ENCODE measurements at regions not wholly inside any gene's neighbourhood (a gene's known extent, or its start where the extent isn't known, plus 50 kb on each side); places are given as distances from the start of the nearest gene placed in this dataset.
"Not testable (repeated sequence)": the region's sequence is repeated elsewhere in the genome, so short reads cannot be mapped to it uniquely, and the experiment has no call there.

- no peaks in the 10 kb centered on the region for H3K4me1 ChIP-seq (ENCODE audit: insufficient read depth)
- no peaks in the 10 kb centered on the region for H3K9me2 ChIP-seq (ENCODE audit: insufficient read depth)
- TF ChIP-seq EZH2phosphoT487 (IDR thresholded peaks at IDR 0.05; ENCODE audit: insufficient read depth, low read depth) (no peak), EZH2 (IDR thresholded peaks at IDR 0.05; ENCODE audit: insufficient read depth, poor library complexity, severe bottlenecking) (no peak)
- H3F3A ChIP-seq (ENCODE audit: insufficient read depth): no peaks in the 10 kb centered on the region
- H3K36me3 ChIP-seq (ENCODE audit: low read depth): no peaks in the 10 kb centered on the region
- in situ Hi-C loops (cut with MboI): no loop called here
- no peak overlapping the region for H3K27ac ChIP-seq
- WGBS, 2 experiments (ENCODE audit: low coverage in 1 of 2, low lambda C conversion rate in 2 of 2, missing lambda C conversion rate in 2 of 2): 43 to 44% methylated on average over 7 of the region's 7 CpGs
- H3K79me2 ChIP-seq (ENCODE audit: insufficient read depth): no peaks in the 10 kb centered on the region
- no peak overlapping the region for H3K9ac ChIP-seq
- H4K20me1 ChIP-seq (ENCODE audit: insufficient read depth): no peaks in the 10 kb centered on the region
- H3K9me3 ChIP-seq (ENCODE audit: low read depth): no peaks in the 10 kb centered on the region
- no peak overlapping the region for H3K4me2 ChIP-seq (ENCODE audit: unreplicated experiment)
- no peak overlapping the region for H3K4me3 ChIP-seq
- DNase-seq: no peak
- H2AFZ ChIP-seq: no peak overlapping the region
- H3K27me3 ChIP-seq (replicated peaks; ENCODE audit: insufficient read depth): no peaks in the 10 kb centered on the region
Observed at GRCh38 chr2:4976407-4976806, 715.8 kb upstream of the SOX11 start.

GRCh38 chr2:4979111-4979510 is 713.1 kb upstream of the SOX11 start:
- no peak for DNase-seq
- Histone ChIP-seq H3K9ac (no peak overlapping the region), H3K9me2 (ENCODE audit: insufficient read depth) (no peaks in the 10 kb centered on the region), H3F3A (ENCODE audit: insufficient read depth) (no peaks in the 10 kb centered on the region), H3K79me2 (ENCODE audit: insufficient read depth) (no peaks in the 10 kb centered on the region), H3K9me3 (ENCODE audit: low read depth) (no peaks in the 10 kb centered on the region), H3K27me3 (replicated peaks; ENCODE audit: insufficient read depth) (no peaks in the 10 kb centered on the region), H2AFZ (no peak overlapping the region), H4K20me1 (ENCODE audit: insufficient read depth) (no peaks in the 10 kb centered on the region), H3K4me2 (ENCODE audit: unreplicated experiment) (no peak overlapping the region), H3K27ac (no peak overlapping the region), H3K4me3 (no peak overlapping the region), H3K36me3 (ENCODE audit: low read depth) (no peaks in the 10 kb centered on the region), H3K4me1 (ENCODE audit: insufficient read depth) (no peaks in the 10 kb centered on the region)
- in situ Hi-C loops (cut with MboI): no loop called here
- no peak for TF ChIP-seq EZH2 (IDR thresholded peaks at IDR 0.05; ENCODE audit: insufficient read depth, poor library complexity, severe bottlenecking)
- TF ChIP-seq EZH2phosphoT487 (IDR thresholded peaks at IDR 0.05; ENCODE audit: insufficient read depth, low read depth): no peak
- 17% methylated on average over 11 of the region's 11 CpGs for WGBS, 2 experiments (ENCODE audit: low coverage in 1 of 2, low lambda C conversion rate in 2 of 2, missing lambda C conversion rate in 2 of 2)

DNA sequence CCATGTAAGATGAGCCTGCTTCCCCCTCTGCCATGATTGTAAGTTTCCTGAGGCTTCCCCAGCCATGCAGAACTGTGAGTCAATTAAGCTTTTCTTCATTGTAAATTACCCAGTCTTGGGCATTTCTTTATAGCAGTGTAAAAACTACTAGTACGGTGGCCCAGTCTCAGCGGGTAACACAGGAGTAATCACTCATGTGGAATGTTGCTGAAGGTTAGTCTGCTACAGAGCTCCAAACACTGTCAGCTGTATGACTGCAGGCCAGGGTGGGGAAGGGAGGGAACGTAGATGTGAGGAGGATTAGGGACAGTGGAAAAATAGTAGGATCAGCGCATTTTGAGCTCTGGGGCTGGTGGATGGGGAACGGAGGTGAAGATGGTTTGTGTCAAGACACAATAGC is 711.2 kb upstream of the SOX11 start:
- Histone ChIP-seq H3K9me3 (ENCODE audit: low read depth) (no peaks in the 10 kb centered on the region), H3K36me3 (ENCODE audit: low read depth) (no peaks in the 10 kb centered on the region), H3K4me3 (no peak overlapping the region), H2AFZ (no peak overlapping the region), H3K79me2 (ENCODE audit: insufficient read depth) (no peaks in the 10 kb centered on the region), H3F3A (ENCODE audit: insufficient read depth) (no peaks in the 10 kb centered on the region), H3K9me2 (ENCODE audit: insufficient read depth) (no peaks in the 10 kb centered on the region), H3K27me3 (replicated peaks; ENCODE audit: insufficient read depth) (no peaks in the 10 kb centered on the region), H3K27ac (no peak overlapping the region), H4K20me1 (ENCODE audit: insufficient read depth) (no peaks in the 10 kb centered on the region), H3K4me2 (ENCODE audit: unreplicated experiment) (no peak overlapping the region), H3K4me1 (ENCODE audit: insufficient read depth) (no peaks in the 10 kb centered on the region), H3K9ac (no peak overlapping the region)
- in situ Hi-C loops (cut with MboI): no loop called here
- DNase-seq: no peak
- 36 to 46% methylated on average over 5 of the region's 5 CpGs for WGBS, 2 experiments (ENCODE audit: low coverage in 1 of 2, low lambda C conversion rate in 2 of 2, missing lambda C conversion rate in 2 of 2)
- TF ChIP-seq EZH2phosphoT487 (IDR thresholded peaks at IDR 0.05; ENCODE audit: insufficient read depth, low read depth) (no peak), EZH2 (IDR thresholded peaks at IDR 0.05; ENCODE audit: insufficient read depth, poor library complexity, severe bottlenecking) (no peak)

- H3K4me3 ChIP-seq: no peak overlapping the region
- TF ChIP-seq EZH2phosphoT487 (IDR thresholded peaks at IDR 0.05; ENCODE audit: insufficient read depth, low read depth) (no peak), EZH2 (IDR thresholded peaks at IDR 0.05; ENCODE audit: insufficient read depth, poor library complexity, severe bottlenecking) (no peak)
- H4K20me1 ChIP-seq (ENCODE audit: insufficient read depth): no peaks in the 10 kb centered on the region
- no peaks in the 10 kb centered on the region for H3K9me2 ChIP-seq (ENCODE audit: insufficient read depth)
- no peak for DNase-seq
- no peaks in the 10 kb centered on the region for H3K27me3 ChIP-seq (replicated peaks; ENCODE audit: insufficient read depth)
- no peak overlapping the region for H3K27ac ChIP-seq
- H3K4me2 ChIP-seq (ENCODE audit: unreplicated experiment): no peak overlapping the region
- H3K9ac ChIP-seq: no peak overlapping the region
- H3K36me3 ChIP-seq (ENCODE audit: low read depth): no peaks in the 10 kb centered on the region
- H3K4me1 ChIP-seq (ENCODE audit: insufficient read depth): no peaks in the 10 kb centered on the region
- H3K9me3 ChIP-seq (ENCODE audit: low read depth): no peaks in the 10 kb centered on the region
- no peaks in the 10 kb centered on the region for H3K79me2 ChIP-seq (ENCODE audit: insufficient read depth)
- in situ Hi-C loops (cut with MboI): no loop called here
- no peaks in the 10 kb centered on the region for H3F3A ChIP-seq (ENCODE audit: insufficient read depth)
- WGBS, 2 experiments (ENCODE audit: low coverage in 1 of 2, low lambda C conversion rate in 2 of 2, missing lambda C conversion rate in 2 of 2): 5% methylated on average over 1 of the region's 1 CpG
- no peak overlapping the region for H2AFZ ChIP-seq
Observed at GRCh38 chr2:4981802-4982409, 710.3 kb upstream of the SOX11 start.

- H3K9me2 ChIP-seq (ENCODE audit: insufficient read depth); H3K4me1 ChIP-seq (ENCODE audit: insufficient read depth); DNase-seq; H3K79me2 ChIP-seq (ENCODE audit: insufficient read depth); H4K20me1 ChIP-seq (ENCODE audit: insufficient read depth); H3F3A ChIP-seq (ENCODE audit: insufficient read depth); H3K9me3 ChIP-seq (ENCODE audit: low read depth); H3K4me2 ChIP-seq (ENCODE audit: unreplicated experiment); H3K9ac ChIP-seq; H3K27me3 ChIP-seq (replicated peaks; ENCODE audit: insufficient read depth); H2AFZ ChIP-seq; H3K36me3 ChIP-seq (ENCODE audit: low read depth); in situ Hi-C loops (cut with MboI); H3K4me3 ChIP-seq; H3K27ac ChIP-seq: not testable (repeated sequence)
- 45 to 52% methylated on average over 5 of the region's 5 CpGs for WGBS, 2 experiments (ENCODE audit: low coverage in 1 of 2, low lambda C conversion rate in 2 of 2, missing lambda C conversion rate in 2 of 2)
Observed at GRCh38 chr2:4988444-4988843, 703.7 kb upstream of the SOX11 start.

Data from GM23248 (cell line).